Small intestine (tissue), 7 donors: ENCODE measurements at regions not wholly inside any gene's neighbourhood (a gene's known extent, or its start where the extent isn't known, plus 50 kb on each side); places are given as distances from the start of the nearest gene placed in this dataset.
"Not testable (repeated sequence)": the region's sequence is repeated elsewhere in the genome, so short reads cannot be mapped to it uniquely, and the experiment has no call there.

ENCODE experiments used
- DNase-seq, 2 donors: peaks; one replicate each; pipeline versions ENCODE4 v3.0.0 to v3.0.0-alpha.2; 2013
- FAIRE-seq: peaks from 2 replicates; lab custom pipeline; 2012; peaks lifted over from hg19 to GRCh38; lab: Jason Lieb, UNC
- H3K27ac ChIP-seq, 3 donors: one replicate each; pipeline ENCODE4 v1.5.1; 2013; ENCODE audit warnings: low read length in 2 of 3, mild to moderate bottlenecking in 2 of 3, control low read depth in 1 of 3, inconsistent platforms in 1 of 3, low read depth in 1 of 3, moderate library complexity in 1 of 3
- H3K27me3 ChIP-seq, 3 donors: one replicate each; pipeline ENCODE4 v1.6.1; 2013; ENCODE audit warnings: low read length in 3 of 3, inconsistent platforms in 1 of 3; ENCODE audit not compliant: control insufficient read depth in 3 of 3, insufficient read depth in 3 of 3
- H3K36me3 ChIP-seq, 3 donors: one replicate each; pipeline ENCODE4 v1.6.1; 2013; ENCODE audit warnings: low read length in 3 of 3, inconsistent platforms in 1 of 3, low read depth in 1 of 3, mild to moderate bottlenecking in 1 of 3, moderate library complexity in 1 of 3; ENCODE audit not compliant: control insufficient read depth in 3 of 3, insufficient read depth in 2 of 3
- H3K4me1 ChIP-seq, 3 donors: one replicate each; pipeline ENCODE4 v1.6.1; 2013; ENCODE audit warnings: low read length in 2 of 3, inconsistent platforms in 1 of 3, low read depth in 1 of 3, mild to moderate bottlenecking in 1 of 3, moderate library complexity in 1 of 3; ENCODE audit not compliant: control insufficient read depth in 3 of 3, insufficient read depth in 2 of 3
- H3K4me3 ChIP-seq, 3 donors: one replicate each; pipeline ENCODE4 v1.5.1; 2013; ENCODE audit warnings: low read length in 3 of 3, control low read depth in 1 of 3, inconsistent platforms in 1 of 3, low read depth in 1 of 3, mild to moderate bottlenecking in 1 of 3, moderate library complexity in 1 of 3
- H3K9me3 ChIP-seq, 2 donors: one replicate each; pipeline ENCODE4 v1.6.1; 2013; ENCODE audit warnings: low read depth in 1 of 2, low read length in 1 of 2; ENCODE audit not compliant: control insufficient read depth in 2 of 2, insufficient read depth in 1 of 2
- WGBS, 3 donors: extraction: QIAGEN DNeasy Blood & Tissue Kit; methylation state at CpG; one replicate each; pipeline ENCODE4 v1.1.7; 2013; 5-methylcytosine and 5-hydroxymethylcytosine counted together
- donor health status: healthy with polysubstance abuse.
- donor health status: control.
- donor health status: control.
- donor health status: Bipolar disorder and iron deficiency.
- donor health status: healthy.

GRCh38 chr1:95643071-95643470 lies 409.1 kb downstream of the RWDD3 start:
- Histone ChIP-seq H3K9me3 (no peaks in the 10 kb centered on the region), H3K4me1 (no peaks in the 10 kb centered on the region), H3K36me3 (no peaks in the 10 kb centered on the region), H3K27ac (no peak overlapping the region), H3K4me3 (no peak overlapping the region), H3K27me3 (no peaks in the 10 kb centered on the region)
- no peak for DNase-seq
- 60 to 70% (median 70%) methylated on average over 3 of the region's 3 CpGs for WGBS, 3 donors
- no peak for FAIRE-seq

- not testable (repeated sequence) for FAIRE-seq, H3K27ac ChIP-seq, H3K4me1 ChIP-seq, DNase-seq, H3K27me3 ChIP-seq, H3K4me3 ChIP-seq, H3K36me3 ChIP-seq, H3K9me3 ChIP-seq
- 66 to 82% (median 68%) methylated on average over 6 of the region's 6 CpGs for WGBS, 3 donors
Measured at GRCh38 chr1:95645126-95645525, 411.1 kb downstream of the RWDD3 start.

GRCh38 chr1:95650631-95651030 lies 416.6 kb downstream of the RWDD3 start:
- Histone ChIP-seq H3K36me3 (no peaks in the 10 kb centered on the region), H3K4me1 (no peaks in the 10 kb centered on the region), H3K27ac (no peak overlapping the region), H3K9me3 (no peaks in the 10 kb centered on the region), H3K4me3 (no peak overlapping the region), H3K27me3 (no peaks in the 10 kb centered on the region)
- FAIRE-seq (no peak), DNase-seq (no peak)
- 80 to 85% (median 83%) methylated on average over 3 of the region's 3 CpGs for WGBS, 3 donors

- H3K36me3 ChIP-seq, result no peaks in the 10 kb centered on the region
- no peak overlapping the region for H3K4me3 ChIP-seq
- FAIRE-seq (no peak), DNase-seq (no peak)
- no peaks in the 10 kb centered on the region for H3K27me3 ChIP-seq
- no peaks in the 10 kb centered on the region for H3K4me1 ChIP-seq
- WGBS, 3 donors, result 73 to 76% (median 74%) methylated on average over 8 of the region's 8 CpGs
- no peaks in the 10 kb centered on the region for H3K9me3 ChIP-seq
- no peak overlapping the region for H3K27ac ChIP-seq
Measured at GRCh38 chr1:95652423-95652965, 418.5 kb downstream of the RWDD3 start.

GRCh38 chr1:95653618-95654017 lies 419.6 kb downstream of the RWDD3 start:
- no peaks in the 10 kb centered on the region for H3K4me1 ChIP-seq
- H3K4me3 ChIP-seq, result no peak overlapping the region
- no peaks in the 10 kb centered on the region for H3K36me3 ChIP-seq
- WGBS, 3 donors, result 61 to 71% (median 68%) methylated on average over 4 of the region's 4 CpGs
- FAIRE-seq, result no peak
- H3K27ac ChIP-seq, result no peak overlapping the region
- no peak for DNase-seq
- H3K9me3 ChIP-seq, result no peaks in the 10 kb centered on the region
- H3K27me3 ChIP-seq, result no peaks in the 10 kb centered on the region

GRCh38 chr1:95655321-95656020 lies 421.5 kb downstream of the RWDD3 start:
- H3K27ac ChIP-seq, result no peak overlapping the region
- no peak for FAIRE-seq
- H3K27me3 ChIP-seq, result no peaks in the 10 kb centered on the region
- H3K9me3 ChIP-seq, result no peaks in the 10 kb centered on the region
- H3K4me1 ChIP-seq, result no peaks in the 10 kb centered on the region
- WGBS, 3 donors, result 62 to 65% (median 64%) methylated on average over 7 of the region's 7 CpGs
- H3K36me3 ChIP-seq, result no peaks in the 10 kb centered on the region
- H3K4me3 ChIP-seq, result no peak overlapping the region
- no peak for DNase-seq

GRCh38 chr1:95657248-95657647 lies 423.2 kb downstream of the RWDD3 start:
- H3K27ac ChIP-seq, result no peak overlapping the region
- no peak for FAIRE-seq
- 71 to 83% (median 75%) methylated on average over 4 of the region's 4 CpGs for WGBS, 3 donors

GRCh38 chr1:95659166-95659565 lies 425.2 kb downstream of the RWDD3 start:
- DNase-seq (no peak), FAIRE-seq (no peak)

More at GRCh38 chr1:95657248-95657647, 423.2 kb downstream of the RWDD3 start:
- Histone ChIP-seq H3K9me3 (no peaks in the 10 kb centered on the region), H3K36me3 (no peaks in the 10 kb centered on the region), H3K27me3 (no peaks in the 10 kb centered on the region), H3K4me1 (no peaks in the 10 kb centered on the region), H3K4me3 (no peak overlapping the region)
- DNase-seq, result no peak

More at GRCh38 chr1:95659166-95659565, 425.2 kb downstream of the RWDD3 start:
- Histone ChIP-seq H3K4me1 (no peaks in the 10 kb centered on the region), H3K36me3 (no peaks in the 10 kb centered on the region), H3K4me3 (no peak overlapping the region), H3K27ac (no peak overlapping the region), H3K27me3 (no peaks in the 10 kb centered on the region), H3K9me3 (peaks cover 0 to 5% of the 10 kb centered on the region in 2 donors)
- 91 to 98% (median 93%) methylated on average over 2 of the region's 2 CpGs for WGBS, 3 donors
